AG08395 (cell line): ENCODE measurements at regions not wholly inside any gene's neighbourhood (a gene's known extent, or its start where the extent isn't known, plus 50 kb on each side); places are given as distances from the start of the nearest gene placed in this dataset.

Experiments used
- DNase-seq: peaks from one replicate; pipeline ENCODE4 v3.0.0; 2012; ENCODE audit warnings: mixed read lengths, low spot score

GRCh38 chr11:70764356-70764905, 366.1 kb downstream of the CTTN start:
- no peak for DNase-seq

DNA sequence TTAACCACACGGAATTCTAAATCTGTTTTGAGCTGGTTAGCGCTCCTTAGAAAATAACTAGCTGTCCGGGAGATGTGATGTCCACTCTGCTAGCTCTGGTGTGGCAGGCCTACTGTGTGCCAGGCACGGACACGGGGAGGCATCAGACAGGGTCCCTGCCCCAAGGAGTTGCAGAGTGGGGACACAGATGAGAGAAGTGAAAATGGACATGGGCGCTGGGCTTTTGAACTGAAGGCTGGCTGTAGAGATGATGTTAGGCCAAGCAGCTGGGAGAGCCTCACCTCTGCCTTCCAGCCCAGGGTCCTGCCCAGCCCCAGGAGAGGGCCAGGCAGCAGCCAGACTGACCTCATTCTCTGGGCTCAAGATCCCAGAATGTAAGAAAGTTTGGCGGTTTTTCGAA, 368.6 kb downstream of the CTTN start:
- DNase-seq, result no peak

GRCh38 chr11:70768346-70769095, 370.2 kb downstream of the CTTN start:
- no peak for DNase-seq

DNA sequence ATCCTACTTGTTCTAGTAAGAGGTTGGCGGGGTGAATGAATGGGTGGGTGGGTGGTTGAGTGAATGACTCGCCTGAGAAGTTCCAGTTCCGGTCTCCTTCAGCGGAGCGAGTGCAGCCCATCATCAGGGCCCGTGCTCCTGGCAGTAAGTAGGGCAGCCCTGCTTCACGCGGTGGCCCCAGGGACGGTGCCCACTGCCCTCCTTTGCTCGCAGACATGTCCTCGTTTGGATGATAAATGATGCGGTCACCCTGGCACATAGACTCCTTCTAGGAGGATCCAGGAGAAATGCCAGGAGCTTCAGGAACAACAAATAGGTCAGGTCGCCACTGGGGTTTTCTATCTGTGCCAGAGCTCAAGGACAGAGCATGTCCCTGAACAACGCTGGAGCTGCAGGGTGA, 370.8 kb downstream of the CTTN start:
- no peak for DNase-seq

- DNase-seq, result no peak
Observed at GRCh38 chr11:70769521-70769920, 371.2 kb downstream of the CTTN start.

GRCh38 chr11:70771099-70771885, 373.0 kb downstream of the CTTN start:
- DNase-seq, result no peak

- no peak for DNase-seq
Observed at GRCh38 chr11:70772950-70773349, 374.6 kb downstream of the CTTN start.

- no peak for DNase-seq
Observed at GRCh38 chr11:70775386-70776075, 377.2 kb downstream of the CTTN start.

DNA sequence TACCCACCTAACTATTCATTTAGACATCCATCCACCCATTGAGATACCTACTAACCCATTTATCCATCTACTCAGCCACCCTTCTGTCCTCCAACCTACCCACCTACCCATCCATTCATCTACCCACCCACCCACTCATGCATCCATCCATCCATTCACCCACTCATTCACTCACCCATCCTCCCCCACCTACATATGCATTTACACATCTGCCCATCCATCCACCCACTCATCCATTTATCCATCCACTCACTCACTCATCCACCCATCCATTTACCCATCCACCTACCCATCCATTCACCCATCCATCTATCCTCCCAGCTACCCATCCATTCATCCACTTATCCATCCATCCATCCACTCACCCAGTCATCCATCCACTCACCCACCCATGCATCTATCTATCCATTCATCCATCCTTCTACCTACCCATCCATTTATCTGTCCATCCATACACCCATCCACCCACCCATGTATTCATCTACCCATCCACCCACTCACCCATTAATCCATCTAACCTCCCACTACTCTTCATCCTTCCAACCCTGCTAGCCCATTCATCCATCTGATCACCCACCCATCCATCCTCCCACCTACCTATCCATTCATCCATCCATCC, 378.7 kb downstream of the CTTN start:
- DNase-seq, result no peak

DNA sequence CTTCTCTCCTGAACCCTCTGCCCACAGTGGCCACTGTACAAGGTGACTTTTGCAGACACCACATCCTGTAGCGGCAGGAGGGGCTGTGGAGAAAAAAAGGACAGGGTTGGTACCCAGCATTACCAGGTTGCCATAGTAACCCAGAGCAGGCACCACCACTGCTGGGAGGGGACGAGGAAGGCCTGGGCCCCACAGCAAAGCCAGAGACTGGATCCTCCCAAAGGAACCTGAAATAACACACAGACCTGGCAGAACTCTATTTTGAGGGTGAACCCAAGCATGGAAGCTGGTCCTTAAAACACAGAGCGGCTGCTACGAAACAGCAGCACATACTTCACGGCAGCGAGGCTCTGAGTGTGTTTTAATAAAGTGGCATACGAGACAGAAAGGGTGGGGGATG, 380.6 kb downstream of the CTTN start:
- no peak for DNase-seq

DNA sequence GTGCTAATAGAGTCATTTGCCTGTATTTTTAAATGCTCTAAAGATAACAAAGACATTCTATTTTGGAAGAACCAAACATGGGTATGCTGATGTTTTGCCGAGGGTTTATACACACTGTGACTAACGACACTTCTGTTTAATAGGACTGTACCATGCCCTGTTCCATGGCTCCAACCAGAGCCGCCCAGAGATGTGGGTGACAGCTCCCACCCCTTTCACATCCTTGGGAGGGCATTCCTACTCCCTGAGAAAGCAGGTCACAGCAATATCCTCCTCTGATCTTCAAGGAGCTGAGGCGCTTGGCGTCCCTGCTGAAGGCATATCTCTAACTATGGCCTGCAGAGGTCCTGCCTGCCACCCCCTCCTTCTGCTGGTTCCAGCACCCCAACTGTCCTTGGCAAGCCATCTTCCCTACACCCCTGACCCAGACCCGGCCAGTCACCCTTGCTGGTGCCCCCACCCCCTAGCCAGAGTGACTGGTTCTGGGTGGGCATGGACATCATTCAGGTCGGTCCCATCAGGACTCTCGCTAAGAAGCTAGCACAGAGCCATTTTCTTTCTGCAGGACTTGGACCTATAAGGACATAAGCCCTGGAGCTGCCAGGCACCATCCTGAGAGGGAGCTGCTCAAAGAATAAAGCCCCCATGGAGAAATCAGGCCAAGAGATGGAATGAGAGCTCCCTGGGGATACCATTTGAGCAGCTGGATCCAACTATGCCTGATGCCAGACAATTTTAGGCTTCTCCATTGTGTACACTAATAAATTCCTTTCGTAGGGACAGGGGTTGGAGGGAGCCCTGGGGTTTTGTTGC, 381.3 kb downstream of the CTTN start:
- DNase-seq, result no peak

DNA sequence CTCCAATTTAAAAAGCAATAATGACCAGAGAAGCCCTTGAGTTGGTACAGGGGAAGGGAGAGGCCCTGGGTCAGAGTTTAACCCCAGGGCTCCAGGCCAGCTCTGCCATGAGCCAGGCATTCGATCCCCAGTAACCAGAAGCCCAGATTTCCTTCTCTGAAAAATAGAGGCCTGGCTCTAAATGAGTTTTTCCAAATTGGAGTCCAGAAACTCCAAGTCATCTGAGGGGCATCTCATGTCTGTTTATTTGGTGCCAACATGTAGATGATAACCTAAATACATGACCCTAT, 381.9 kb downstream of the CTTN start:
- no peak for DNase-seq

- no peak for DNase-seq
Observed at GRCh38 chr11:70782401-70782913, 384.1 kb downstream of the CTTN start.

DNA sequence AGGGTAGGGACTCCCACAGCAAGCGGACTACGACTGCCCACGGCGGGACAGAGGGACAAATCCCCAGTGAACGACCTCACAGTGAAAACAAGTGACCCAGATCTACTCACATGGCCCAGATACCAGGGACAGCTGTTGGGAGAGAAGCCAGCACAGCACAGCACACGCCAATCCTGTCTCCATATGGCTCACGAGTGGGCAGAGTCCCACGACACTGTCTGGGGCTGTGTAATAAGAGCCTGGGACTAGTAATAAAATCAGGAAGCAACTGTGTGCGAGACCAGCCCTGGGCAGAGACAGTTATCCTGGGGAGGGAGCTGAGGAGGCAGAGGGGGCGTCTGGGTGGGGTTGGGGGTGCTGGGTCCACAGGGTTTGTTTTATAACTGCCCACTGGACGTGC, 385.0 kb downstream of the CTTN start:
- DNase-seq, result peak; percentile 17

DNA sequence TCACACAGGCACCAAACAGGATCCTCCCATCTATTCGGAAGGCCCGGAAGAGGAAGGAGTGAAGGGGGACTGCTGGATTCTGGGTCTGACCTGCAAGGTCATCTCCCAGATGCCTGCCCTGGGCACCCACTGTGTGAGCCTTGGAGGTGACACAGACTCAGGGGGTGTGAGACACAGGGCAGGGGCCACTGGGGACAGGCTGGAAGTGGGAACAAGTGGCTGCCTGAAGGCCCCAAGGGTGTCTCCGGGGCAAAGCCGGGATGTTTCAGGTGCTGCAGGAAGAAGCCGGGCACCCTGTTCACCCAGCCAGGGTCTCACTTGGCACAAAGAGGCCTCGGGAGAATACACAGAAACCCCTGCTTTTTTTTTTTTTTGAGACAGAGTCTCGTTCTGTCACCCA, 385.5 kb downstream of the CTTN start:
- DNase-seq, result no peak

DNA sequence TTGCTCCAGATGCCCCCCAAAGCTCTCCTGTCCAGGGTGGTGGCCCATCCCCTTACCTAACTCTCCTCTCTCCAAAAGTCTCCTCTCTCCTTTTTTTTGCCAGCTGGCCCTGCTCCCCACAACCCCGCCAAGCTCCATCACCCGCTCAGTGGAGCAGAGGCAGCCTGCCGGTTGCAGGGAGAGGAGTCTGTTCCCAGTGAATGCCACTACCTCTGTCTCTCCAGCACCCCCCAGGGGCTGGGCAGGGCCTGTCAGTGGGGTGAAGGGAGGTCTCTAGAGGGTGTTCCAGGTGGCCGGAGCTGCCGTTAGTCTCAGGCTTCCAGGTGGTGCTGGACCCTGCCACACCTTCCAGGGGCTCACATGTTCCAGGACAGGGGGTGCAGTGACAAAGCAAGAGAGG, 387.0 kb downstream of the CTTN start:
- no peak for DNase-seq

GRCh38 chr11:70786021-70786665, 387.8 kb downstream of the CTTN start:
- no peak for DNase-seq

- peak; percentile 97 for DNase-seq
Observed at GRCh38 chr11:70788248-70789022, 390.1 kb downstream of the CTTN start.

DNA sequence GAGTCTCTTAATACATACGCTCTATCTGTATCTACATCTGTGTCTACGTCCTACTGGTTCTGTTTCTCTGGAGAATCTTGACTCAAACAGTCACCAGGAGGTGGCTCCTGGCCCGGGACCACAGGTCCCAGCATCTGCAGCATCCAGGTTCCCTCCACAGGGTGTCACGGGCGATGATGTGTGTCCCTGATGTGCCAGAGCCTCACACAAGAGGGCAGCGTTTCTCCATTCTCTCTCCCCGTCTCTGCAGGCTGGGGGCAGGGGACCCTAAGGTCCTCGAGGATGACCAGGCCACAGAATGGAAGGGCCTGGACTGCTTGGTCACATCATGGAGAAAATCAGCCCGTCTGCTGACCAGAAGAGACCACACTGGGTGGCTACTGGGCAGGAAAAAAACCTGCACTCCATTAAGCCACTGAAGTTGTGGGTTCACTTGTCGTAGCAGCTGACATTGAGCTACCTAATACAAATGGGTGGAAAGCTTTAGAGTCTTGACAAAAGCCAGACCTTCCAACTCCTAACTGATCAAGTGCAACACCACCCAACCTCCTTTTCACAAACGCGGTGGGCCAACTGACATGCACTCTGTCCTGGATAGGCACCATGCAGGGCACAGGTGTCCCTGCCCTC, 392.5 kb downstream of the CTTN start:
- DNase-seq, result no peak
